ENCODE measurements at regions not wholly inside any gene's neighbourhood (a gene's known extent, or its start where the extent isn't known, plus 50 kb on each side); places are given as distances from the start of the nearest gene placed in this dataset.

DNA sequence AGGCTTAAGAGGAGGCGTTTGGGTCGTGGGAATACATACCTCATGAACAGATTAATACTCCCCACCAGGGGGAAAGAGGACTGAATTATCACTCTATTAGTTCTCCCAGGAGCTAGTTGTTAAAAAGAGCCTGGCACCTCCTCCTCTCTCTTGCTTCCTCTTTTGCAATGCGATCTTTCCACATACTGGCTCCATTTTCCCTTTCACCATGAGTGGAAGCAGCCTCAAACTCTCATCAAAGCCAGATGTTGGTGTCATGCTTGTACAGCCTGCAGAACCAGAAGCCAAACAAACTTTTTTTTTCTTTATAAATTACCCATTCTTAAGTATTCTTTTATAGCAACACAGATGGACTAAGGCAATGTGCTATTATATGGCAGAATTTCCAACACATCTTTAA lies 258.5 kb downstream of the FAM76B start:
- Histone ChIP-seq H2BK12ac (ENCODE audit: insufficient read length, low read depth, low read length) (no peak overlapping the region), H3T11ph (ENCODE audit: low read length) (no peak overlapping the region), H3K27ac (ENCODE audit: insufficient read length, low read depth, low read length) (no peak overlapping the region), H2BK5ac (ENCODE audit: insufficient read length, low read length) (no peak overlapping the region), H3K23ac (ENCODE audit: insufficient read length, low read depth, low read length) (no peak overlapping the region), H3K4ac (ENCODE audit: low read depth, low read length) (no peak overlapping the region), H3K18ac (ENCODE audit: insufficient read length, low read depth, low read length) (no peak overlapping the region), H2BK120ac (ENCODE audit: low read depth, low read length, poor library complexity, severe bottlenecking) (no peak overlapping the region), H3K4me2 (ENCODE audit: insufficient read depth, insufficient read length, low read length) (no peak overlapping the region), H3K79me2 (ENCODE audit: insufficient read depth, low read length) (no peaks in the 10 kb centered on the region), H3K9ac (ENCODE audit: extremely low read depth, insufficient read length, low read length) (no peak overlapping the region), H3K56ac (ENCODE audit: insufficient read length, low read depth, low read length) (no peak overlapping the region), H3K9me3 (ENCODE audit: control insufficient read depth, low read depth, low read length) (no peaks in the 10 kb centered on the region), H2BK15ac (ENCODE audit: low read depth, low read length) (no peak overlapping the region), H3K4me1 (ENCODE audit: insufficient read depth, low read length) (no peaks in the 10 kb centered on the region), H3K79me1 (ENCODE audit: insufficient read depth, low read depth, low read length, poor library complexity, severe bottlenecking) (no peaks in the 10 kb centered on the region), H4K20me1 (ENCODE audit: control insufficient read depth, insufficient read depth, insufficient read length) (no peaks in the 10 kb centered on the region), H3K14ac (ENCODE audit: insufficient read depth, low read length) (no peak overlapping the region), H3K27me3 (ENCODE audit: insufficient read depth, low read length) (no peaks in the 10 kb centered on the region), H4K8ac (replicated peaks; ENCODE audit: insufficient read length, low read depth, low read length) (no peak overlapping the region), H2AFZ (ENCODE audit: low read length) (no peak overlapping the region), H4K91ac (ENCODE audit: insufficient read length, low read depth, low read length) (no peak overlapping the region), H2AK5ac (ENCODE audit: insufficient read length, low read length) (no peak overlapping the region), H3K23me2 (ENCODE audit: insufficient read length, low read depth, low read length, poor library complexity, severe bottlenecking) (no peaks in the 10 kb centered on the region), H4K5ac (ENCODE audit: insufficient read length, low read depth, low read length) (no peak overlapping the region), H2BK20ac (ENCODE audit: low read depth, low read length, poor library complexity, severe bottlenecking) (no peak overlapping the region)
- no peak for DNase-seq
- no peaks in the 10 kb centered on the region for H3K4me1 Mint-ChIP-seq
- no peak overlapping the region for H3K4me3 Mint-ChIP-seq
- WGBS (ENCODE audit: extremely low coverage, insufficient read length, low lambda C conversion rate): no CpG with 5 or more reads among the region's 3 CpGs
- no peak for TF ChIP-seq CTCF (conservative IDR thresholded peaks at IDR 0.05)
- H3K27me3 Mint-ChIP-seq (ENCODE audit: low read depth): no peaks in the 10 kb centered on the region
- no peaks in the 10 kb centered on the region for H3K36me3 Mint-ChIP-seq (ENCODE audit: insufficient read depth in 1 of 3, low read depth in 3 of 3)
- H3K27ac Mint-ChIP-seq: no peak overlapping the region; a peak in 1 of 7 replicates
- H3K9me3 Mint-ChIP-seq: no peaks in the 10 kb centered on the region
